Vagina (tissue), 2 donors: ENCODE measurements at regions not wholly inside any gene's neighbourhood (a gene's known extent, or its start where the extent isn't known, plus 50 kb on each side); places are given as distances from the start of the nearest gene placed in this dataset.

Experiments
- CTCF ChIP-seq, 3 experiments: fragments of 450-650 bp in 2 of 3; fragments of 200-600 bp in 1 of 3; sonication (generic) in 1 of 3; IDR thresholded peaks; one replicate each; pipeline ENCODE4 v1.5.1; 2017 to 2019; ENCODE audit warnings: antibody characterized with exemption in 3 of 3, mild to moderate bottlenecking in 2 of 3, moderate library complexity in 2 of 3
- POLR2A ChIP-seq, 2 donors: fragments of 450-650 bp; IDR thresholded peaks; one replicate each; pipeline ENCODE4 v1.6.1; 2017; ENCODE audit warnings: antibody characterized with exemption in 2 of 2, mild to moderate bottlenecking in 2 of 2, moderate library complexity in 2 of 2

- no peak for TF ChIP-seq CTCF (IDR thresholded peaks at IDR 0.05)
- TF ChIP-seq POLR2A (IDR thresholded peaks at IDR 0.05) = no peak
Measured at GRCh38 chr4:79160962-79161361, 164.9 kb downstream of the NAA11 start.
